G401 (cell line): ENCODE measurements at regions not wholly inside any gene's neighbourhood (a gene's known extent, or its start where the extent isn't known, plus 50 kb on each side); places are given as distances from the start of the nearest gene placed in this dataset.

Experiments
- DNase-seq: peaks from one replicate; pipeline ENCODE4 v3.0.0-alpha.2; 2015; ENCODE audit warnings: low spot score
- in situ Hi-C: cut with HindIII; loops from 2 replicates; pipeline ENCODE4 v1.10.0; 2016; ENCODE audit warnings: low sequenced_read_pairs, mixed read lengths

- no peak for DNase-seq
- in situ Hi-C loops, result no loop called here
Measured at GRCh38 chr2:239475161-239476028, 74.6 kb upstream of the HDAC4 start.

- in situ Hi-C loops, result no loop called here
Measured at GRCh38 chr2:239473211-239473805, 72.5 kb upstream of the HDAC4 start.

GRCh38 chr2:239472235-239472775 is 71.5 kb upstream of the HDAC4 start:
- in situ Hi-C loops, result no loop called here
- DNase-seq, result no peak

More at GRCh38 chr2:239473211-239473805, 72.5 kb upstream of the HDAC4 start:
- no peak for DNase-seq

- no peak for DNase-seq
- in situ Hi-C loops, result no loop called here
Measured at GRCh38 chr2:239471011-239471792, 70.4 kb upstream of the HDAC4 start.

- no peak for DNase-seq
- in situ Hi-C loops, result no loop called here
Measured at GRCh38 chr2:239470151-239470900, 69.5 kb upstream of the HDAC4 start.

GRCh38 chr2:239469106-239469960 is 68.5 kb upstream of the HDAC4 start:
- no peak for DNase-seq
- in situ Hi-C loops, result no loop called here

- DNase-seq, result no peak
- in situ Hi-C loops, result no loop called here
Measured at GRCh38 chr2:239468491-239469105, 67.8 kb upstream of the HDAC4 start.

- in situ Hi-C loops, result no loop called here
- no peak for DNase-seq
Measured at GRCh38 chr2:239467956-239468490, 67.2 kb upstream of the HDAC4 start.

GRCh38 chr2:239467281-239467955 is 66.6 kb upstream of the HDAC4 start:
- no peak for DNase-seq
- in situ Hi-C loops, result no loop called here

- DNase-seq, result no peak
- in situ Hi-C loops, result no loop called here
Measured at GRCh38 chr2:239466755-239467271, 66.0 kb upstream of the HDAC4 start.

GRCh38 chr2:239466061-239466754 is 65.4 kb upstream of the HDAC4 start:
- in situ Hi-C loops, result no loop called here
- no peak for DNase-seq

GRCh38 chr2:239465017-239466001 is 64.5 kb upstream of the HDAC4 start:
- in situ Hi-C loops, result no loop called here
- no peak for DNase-seq

- in situ Hi-C loops, result no loop called here
Measured at GRCh38 chr2:239464166-239465016, 63.6 kb upstream of the HDAC4 start.

GRCh38 chr2:239463541-239464165 is 62.8 kb upstream of the HDAC4 start:
- in situ Hi-C loops, result no loop called here
- no peak for DNase-seq

More at GRCh38 chr2:239464166-239465016, 63.6 kb upstream of the HDAC4 start:
- no peak for DNase-seq
